Urothelium cell line (cell line): ENCODE measurements at regions not wholly inside any gene's neighbourhood (a gene's known extent, or its start where the extent isn't known, plus 50 kb on each side); places are given as distances from the start of the nearest gene placed in this dataset.
"Not testable (repeated sequence)": the region's sequence is repeated elsewhere in the genome, so short reads cannot be mapped to it uniquely, and the experiment has no call there.

Experiments
- DNase-seq: peaks from one replicate; pipeline ENCODE4 v3.0.0; 2011; ENCODE audit warnings: low spot score, mixed read lengths
- FAIRE-seq: peaks from 2 replicates; lab custom pipeline; 2011; peaks lifted over from hg19 to GRCh38; lab: Jason Lieb, UNC

DNA sequence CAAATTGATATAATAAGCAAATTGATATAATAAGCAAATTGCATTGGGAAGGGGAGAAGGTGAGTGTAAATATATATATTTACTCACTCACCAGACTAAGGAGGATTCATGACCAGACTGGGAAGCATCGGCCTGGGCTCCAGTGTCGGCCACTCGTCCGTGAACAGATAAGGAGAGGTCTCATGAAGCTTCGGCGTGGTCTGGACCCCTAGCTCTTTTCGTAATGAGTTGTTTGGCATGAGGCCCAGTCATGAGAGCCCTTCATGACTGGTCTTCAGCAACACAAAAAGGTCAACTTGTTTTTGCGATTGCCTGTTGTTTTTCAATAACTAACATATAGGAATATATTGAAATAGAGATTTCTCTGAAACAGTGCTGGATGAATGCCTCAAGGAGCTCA lies 222.9 kb upstream of the KCNK2 start:
- FAIRE-seq (no peak), DNase-seq (no peak)

DNA sequence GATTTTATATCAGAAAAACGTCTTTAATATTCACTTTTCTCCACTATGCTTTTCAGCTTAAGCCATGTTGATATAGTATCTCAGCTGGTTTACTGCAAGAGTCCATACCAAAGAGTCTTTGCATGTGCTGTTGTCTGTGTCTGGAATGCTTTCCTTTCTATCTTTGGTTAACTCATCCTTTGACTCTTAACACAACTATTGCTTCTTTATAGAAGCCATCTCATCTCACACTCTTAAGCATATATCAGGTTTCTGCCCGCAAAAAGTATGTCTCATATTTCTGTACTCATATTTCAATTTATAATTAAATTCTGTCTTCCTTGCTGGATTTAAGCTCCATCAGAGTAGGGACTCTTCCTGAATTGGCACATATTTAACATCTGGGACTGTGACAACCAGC lies 220.9 kb upstream of the KCNK2 start:
- DNase-seq (no peak), FAIRE-seq (no peak)

DNA sequence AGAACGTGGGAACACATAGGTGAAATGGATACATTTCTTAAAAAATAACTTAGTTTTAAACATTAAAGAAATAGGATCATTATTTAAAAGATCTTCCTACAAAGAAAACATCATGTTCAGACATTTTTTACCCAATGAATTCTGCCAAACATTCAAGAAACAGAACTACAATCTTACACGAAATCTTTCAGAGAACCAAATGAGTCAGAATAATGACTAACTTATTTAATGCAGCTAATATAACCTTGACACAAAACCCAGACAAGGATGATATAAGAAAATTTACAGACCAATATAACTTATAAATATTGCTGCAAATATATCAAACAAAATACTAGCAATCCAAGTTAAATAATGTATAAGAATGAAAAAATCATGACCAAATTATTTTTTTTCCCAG lies 220.1 kb upstream of the KCNK2 start:
- no peak for FAIRE-seq
- no peak for DNase-seq

GRCh38 chr1:214864896-214865688 lies 217.4 kb upstream of the KCNK2 start:
- FAIRE-seq (no peak), DNase-seq (no peak)

DNA sequence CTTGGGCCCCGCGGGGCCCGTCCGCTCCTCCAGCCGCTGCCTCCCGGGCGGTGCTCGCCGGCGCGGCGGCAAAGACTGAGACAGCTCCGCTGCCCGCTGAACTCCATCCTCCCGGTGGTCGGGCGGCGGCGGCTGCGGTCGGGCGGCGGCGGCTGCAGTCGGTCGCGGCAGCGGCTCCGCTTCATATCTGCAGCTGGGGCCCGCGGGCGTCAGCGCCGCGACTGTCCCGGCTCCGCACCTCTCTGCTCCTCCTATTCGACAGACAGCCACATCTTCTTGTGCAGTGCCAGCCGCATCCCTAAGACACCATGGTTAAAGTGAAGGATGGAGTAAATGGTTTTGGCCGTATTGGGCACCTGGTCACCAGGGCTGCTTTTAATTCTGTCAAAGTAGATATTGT lies 212.1 kb upstream of the KCNK2 start:
- not testable (repeated sequence) for DNase-seq, FAIRE-seq

GRCh38 chr1:214880956-214881355 lies 201.6 kb upstream of the KCNK2 start:
- DNase-seq (no peak), FAIRE-seq (no peak)

DNA sequence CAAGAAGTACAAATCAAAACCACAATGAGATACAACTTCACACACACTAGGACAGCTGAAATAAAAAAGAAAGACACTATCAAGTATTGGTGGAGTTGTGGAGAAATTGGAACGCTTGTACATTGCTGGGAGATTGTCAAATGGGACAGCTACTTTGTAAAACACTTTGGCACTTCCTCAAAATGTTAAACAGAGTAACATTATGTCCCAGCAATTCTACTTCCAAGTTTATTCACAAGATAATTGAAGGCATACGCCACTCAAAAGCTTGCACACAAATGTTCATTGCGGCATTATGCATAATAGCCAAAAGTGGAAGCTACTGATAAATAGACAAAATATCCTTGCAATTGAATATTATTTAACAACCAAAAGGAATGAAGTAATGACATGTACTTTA lies 199.9 kb upstream of the KCNK2 start:
- DNase-seq (no peak), FAIRE-seq (no peak)

DNA sequence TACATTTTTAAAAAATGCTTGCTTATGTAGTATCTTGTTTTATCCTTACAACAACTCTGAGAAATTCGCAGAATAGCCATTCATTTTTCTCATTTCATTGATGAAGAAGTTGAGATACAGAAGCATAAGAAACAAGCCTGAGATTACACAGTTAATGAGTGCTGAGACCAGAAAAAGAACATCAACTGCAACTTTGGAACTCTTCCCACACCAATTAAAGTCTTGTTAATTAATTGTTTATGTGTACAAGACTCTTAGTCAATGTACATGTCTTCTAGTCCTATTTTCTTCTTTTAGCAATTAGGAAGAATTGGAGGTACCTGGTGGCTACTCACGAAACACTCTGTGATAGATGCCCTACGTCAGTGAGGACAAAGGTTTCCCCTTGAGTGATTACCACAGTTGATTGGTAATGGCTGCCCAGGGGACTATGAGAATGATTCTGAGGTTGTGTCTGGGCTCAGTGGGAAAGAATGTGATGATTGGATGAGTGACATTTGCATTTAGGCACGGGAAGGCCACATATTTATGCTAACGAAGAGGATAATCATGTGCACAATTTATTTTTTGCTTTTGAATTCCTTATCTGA lies 187.4 kb upstream of the KCNK2 start:
- FAIRE-seq (no peak), DNase-seq (no peak)

DNA sequence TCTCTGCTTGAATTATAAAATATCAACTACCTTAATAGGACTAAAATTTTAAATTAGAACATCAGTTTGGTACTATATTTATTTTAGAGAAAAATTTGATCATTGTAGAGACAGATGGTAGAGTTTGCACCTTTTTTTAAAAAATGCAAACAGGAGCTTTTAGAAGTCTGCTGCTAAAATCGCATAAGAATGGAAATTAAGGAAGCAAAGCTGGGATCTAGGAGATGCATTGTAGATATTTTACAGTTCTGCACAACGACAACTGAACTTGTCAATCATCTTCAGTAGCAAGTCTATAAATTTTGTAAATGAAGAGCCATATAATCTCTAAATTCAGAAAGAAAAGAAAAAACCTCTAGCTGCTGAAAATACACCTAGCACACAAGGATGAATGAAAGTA lies 185.6 kb upstream of the KCNK2 start:
- FAIRE-seq: no peak
- no peak for DNase-seq

DNA sequence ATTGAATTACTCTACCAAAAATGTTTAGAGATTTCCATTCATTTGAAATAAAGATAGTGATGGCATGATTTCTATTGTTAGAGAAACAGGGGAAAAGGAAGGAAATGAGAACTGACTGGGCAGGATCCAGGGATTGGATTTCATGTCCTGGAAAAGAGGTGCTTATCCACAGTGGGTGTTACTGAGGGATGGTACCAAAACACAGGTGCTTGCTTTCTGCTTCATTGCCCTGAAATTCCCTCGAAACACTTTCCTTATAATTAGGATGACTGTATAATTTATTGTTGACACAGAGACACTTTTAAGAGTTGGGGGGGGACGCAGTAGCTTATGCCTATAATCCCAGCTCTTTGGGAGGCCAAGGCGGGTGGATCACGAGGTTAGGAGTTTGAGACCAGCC lies 185.0 kb upstream of the KCNK2 start:
- DNase-seq (no peak), FAIRE-seq (no peak)

DNA sequence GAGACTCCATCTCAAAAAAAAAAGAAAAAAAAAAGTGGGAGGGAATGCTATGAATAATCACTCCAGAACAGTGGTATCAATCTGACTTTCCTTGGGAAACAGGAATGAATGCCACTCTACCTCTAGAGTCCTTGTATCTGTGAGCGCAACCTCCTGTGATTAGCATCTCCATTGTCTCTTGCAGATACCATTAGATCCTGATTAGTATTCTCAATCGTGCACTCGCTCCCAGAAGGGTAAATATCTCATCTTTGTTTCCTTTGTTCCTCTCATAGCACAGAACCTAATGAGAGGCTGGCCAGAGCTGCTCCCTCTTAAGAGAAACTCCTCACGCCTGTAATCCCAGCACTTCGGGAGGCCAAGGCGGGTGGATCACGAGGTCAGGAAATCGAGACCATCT lies 184.4 kb upstream of the KCNK2 start:
- FAIRE-seq (no peak), DNase-seq (no peak)

DNA sequence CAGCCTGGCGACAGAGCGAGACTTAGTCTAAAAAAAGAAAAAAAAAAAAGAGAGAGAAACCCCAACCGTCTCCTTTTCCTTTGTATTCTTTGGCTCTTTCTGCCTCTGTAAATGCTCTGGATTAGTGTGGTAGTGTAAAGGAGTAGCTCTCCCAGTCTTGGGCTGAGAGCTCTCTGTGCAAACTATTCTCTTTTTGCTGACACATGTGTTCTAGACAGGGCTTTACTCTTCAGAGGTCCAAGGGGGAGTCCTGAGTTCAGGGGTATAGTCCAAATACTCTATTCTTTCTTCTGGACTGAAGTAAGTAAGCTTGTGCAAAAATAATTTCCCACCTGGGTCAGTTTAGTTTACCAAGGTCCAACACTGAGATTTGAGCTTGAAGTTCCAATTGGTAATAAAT lies 183.8 kb upstream of the KCNK2 start:
- FAIRE-seq (no peak), DNase-seq (no peak)

GRCh38 chr1:214899908-214900460 lies 182.6 kb upstream of the KCNK2 start:
- FAIRE-seq (no peak), DNase-seq (no peak)

GRCh38 chr1:214900590-214900989 lies 181.9 kb upstream of the KCNK2 start:
- FAIRE-seq (no peak), DNase-seq (no peak)

- FAIRE-seq: no peak
Measured at GRCh38 chr1:214901718-214902117, 180.8 kb upstream of the KCNK2 start.

GRCh38 chr1:214902636-214903320 lies 179.8 kb upstream of the KCNK2 start:
- DNase-seq (no peak), FAIRE-seq (no peak)

More at GRCh38 chr1:214901718-214902117, 180.8 kb upstream of the KCNK2 start:
- DNase-seq: no peak

- DNase-seq: no peak
- FAIRE-seq: no peak
Measured at GRCh38 chr1:214912127-214912526, 170.4 kb upstream of the KCNK2 start.

DNA sequence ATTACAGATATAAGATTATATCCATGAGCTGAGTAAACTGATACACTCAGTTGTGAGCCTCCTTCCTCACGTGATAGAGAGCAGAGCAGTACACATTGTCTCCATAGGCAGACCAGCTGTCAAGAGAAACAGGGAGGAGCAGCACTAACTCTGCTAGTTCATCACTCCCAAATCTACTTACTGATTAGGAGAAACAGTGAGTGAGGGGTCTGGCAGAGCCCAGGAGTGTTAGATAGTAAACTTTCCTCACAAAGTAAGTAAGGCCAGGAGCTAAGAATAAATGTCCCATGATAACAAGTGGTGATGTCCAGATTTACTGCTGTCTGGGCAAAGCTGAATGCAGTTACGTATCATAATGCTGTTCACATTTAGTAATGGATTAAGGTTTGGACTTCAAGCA lies 168.6 kb upstream of the KCNK2 start:
- FAIRE-seq (no peak), DNase-seq (no peak)

DNA sequence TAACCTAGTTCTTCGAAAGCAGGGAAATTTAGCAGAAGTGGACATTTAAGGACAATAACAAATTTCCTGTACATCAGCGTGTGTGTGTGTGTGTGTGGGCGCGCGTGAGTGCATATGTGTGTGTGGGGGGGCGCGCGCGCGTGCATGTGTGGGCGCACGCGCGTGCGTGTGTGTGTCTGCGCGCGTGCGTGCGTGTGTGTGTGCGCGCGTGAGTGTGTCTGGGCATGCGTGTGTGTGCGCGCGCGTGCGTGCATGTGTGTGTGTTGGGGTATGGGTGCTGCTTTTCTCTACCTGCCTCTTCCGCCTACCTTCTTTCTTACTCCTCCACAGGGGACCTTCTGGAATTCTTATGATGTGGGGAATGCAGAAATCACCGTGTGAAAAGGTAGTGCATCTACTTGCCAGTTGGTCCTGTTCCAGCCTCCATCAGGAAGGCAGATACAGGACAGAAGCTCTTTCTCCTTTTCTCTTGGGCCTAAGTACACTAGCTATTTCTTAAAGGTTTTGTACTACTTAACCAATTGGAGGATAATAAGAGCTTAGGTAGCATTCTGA lies 165.4 kb upstream of the KCNK2 start:
- DNase-seq: no peak
- no peak for FAIRE-seq

- DNase-seq: no peak
- no peak for FAIRE-seq
Measured at GRCh38 chr1:214918745-214919144, 163.8 kb upstream of the KCNK2 start.

DNA sequence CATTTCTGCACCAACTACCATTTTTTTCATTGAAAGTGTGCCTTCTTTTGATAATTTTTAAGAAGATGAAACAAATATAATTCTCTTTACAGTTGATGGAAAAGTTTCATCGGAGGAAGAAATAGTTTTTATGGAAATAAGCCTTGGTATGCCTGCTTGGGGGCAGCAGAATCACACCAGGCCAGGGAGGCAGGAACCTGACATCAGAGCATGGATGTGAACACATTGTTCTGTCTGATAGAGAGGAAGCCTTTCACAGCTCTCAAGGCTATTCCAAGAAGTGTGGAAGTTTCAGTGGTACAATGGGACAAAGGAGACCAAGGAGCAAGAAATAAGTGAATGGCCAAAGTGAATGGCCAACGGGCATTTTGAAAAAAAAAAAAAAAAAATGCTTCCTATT lies 162.2 kb upstream of the KCNK2 start:
- DNase-seq (no peak), FAIRE-seq (no peak)
